Parathyroid adenoma (tissue), 2 donors: ENCODE measurements at regions not wholly inside any gene's neighbourhood (a gene's known extent, or its start where the extent isn't known, plus 50 kb on each side); places are given as distances from the start of the nearest gene placed in this dataset.

Source experiments
- H2AFZ ChIP-seq: fragments of 300-600 bp; sonication (generic); one replicate; pipeline ENCODE4 v1.7.0; 2017; ENCODE audit warnings: antibody characterized with exemption, mild to moderate bottlenecking
- H3K27ac ChIP-seq: fragments of 300-600 bp; sonication (generic); one replicate; pipeline ENCODE4 v1.7.0; 2017
- H3K27me3 ChIP-seq: fragments of 300-600 bp; sonication (generic); one replicate; pipeline ENCODE4 v1.7.0; 2017; ENCODE audit warnings: low read length; ENCODE audit not compliant: control insufficient read depth, insufficient read depth
- H3K36me3 ChIP-seq: fragments of 300-600 bp; sonication (generic); one replicate; pipeline ENCODE4 v1.7.0; 2017; ENCODE audit warnings: low read length; ENCODE audit not compliant: control insufficient read depth, insufficient read depth
- H3K4me1 ChIP-seq: fragments of 300-600 bp; sonication (generic); one replicate; pipeline ENCODE4 v1.7.0; 2017; ENCODE audit warnings: control low read depth
- H3K4me2 ChIP-seq: fragments of 300-600 bp; sonication (generic); one replicate; pipeline ENCODE4 v1.7.0; 2017; ENCODE audit warnings: low read length
- H3K4me3 ChIP-seq: fragments of 300-600 bp; sonication (generic); one replicate; pipeline ENCODE4 v1.7.0; 2017; ENCODE audit warnings: low read depth, low read length
- H3K79me2 ChIP-seq: fragments of 300-600 bp; sonication (generic); one replicate; pipeline ENCODE4 v1.7.0; 2017; ENCODE audit warnings: control low read depth
- H3K9ac ChIP-seq: fragments of 300-600 bp; sonication (generic); one replicate; pipeline ENCODE4 v1.7.0; 2017; ENCODE audit warnings: mild to moderate bottlenecking
- H3K9me3 ChIP-seq: fragments of 300-600 bp; sonication (generic); one replicate; pipeline ENCODE4 v1.7.0; 2017; ENCODE audit warnings: low read length; ENCODE audit not compliant: control insufficient read depth
- TF ChIP-seq, protein P1 (sequence below): fragments of 300-600 bp; sonication (generic); IDR thresholded peaks from one replicate; pipeline ENCODE4 v1.7.0; 2017; ENCODE audit warnings: antibody characterized with exemption, mild to moderate bottlenecking
- donor health status: primary hyperparathyroidism.

DNA sequence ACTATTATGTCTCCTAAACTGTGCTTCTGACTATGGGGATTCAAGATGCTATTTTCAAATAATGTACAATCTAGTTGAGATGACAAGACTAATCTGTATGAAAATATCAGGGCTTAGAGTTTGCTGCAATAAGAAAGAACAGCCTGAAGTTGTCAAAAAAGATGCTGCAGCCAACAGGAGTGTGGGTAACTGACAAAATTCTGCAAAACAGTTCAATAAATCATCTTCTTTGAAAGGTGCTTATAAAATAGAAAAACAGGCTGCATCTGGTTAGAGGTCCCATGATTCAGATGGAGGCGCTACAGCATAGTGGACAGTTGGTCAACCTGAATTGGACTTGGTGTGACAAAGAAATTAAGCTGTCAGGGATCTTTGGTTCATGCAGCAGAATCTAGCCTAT lies 511.0 kb downstream of the XPNPEP1 start:
- Histone ChIP-seq H3K4me1 (no peaks in the 10 kb centered on the region), H3K9me3 (no peaks in the 10 kb centered on the region), H3K79me2 (no peaks in the 10 kb centered on the region), H3K27me3 (no peaks in the 10 kb centered on the region), H3K9ac (no peak overlapping the region), H3K27ac (no peak overlapping the region), H3K4me3 (no peak overlapping the region), H3K4me2 (no peak overlapping the region), H3K36me3 (no peaks in the 10 kb centered on the region), H2AFZ (no peak overlapping the region)
- TF ChIP-seq, protein P1, sequence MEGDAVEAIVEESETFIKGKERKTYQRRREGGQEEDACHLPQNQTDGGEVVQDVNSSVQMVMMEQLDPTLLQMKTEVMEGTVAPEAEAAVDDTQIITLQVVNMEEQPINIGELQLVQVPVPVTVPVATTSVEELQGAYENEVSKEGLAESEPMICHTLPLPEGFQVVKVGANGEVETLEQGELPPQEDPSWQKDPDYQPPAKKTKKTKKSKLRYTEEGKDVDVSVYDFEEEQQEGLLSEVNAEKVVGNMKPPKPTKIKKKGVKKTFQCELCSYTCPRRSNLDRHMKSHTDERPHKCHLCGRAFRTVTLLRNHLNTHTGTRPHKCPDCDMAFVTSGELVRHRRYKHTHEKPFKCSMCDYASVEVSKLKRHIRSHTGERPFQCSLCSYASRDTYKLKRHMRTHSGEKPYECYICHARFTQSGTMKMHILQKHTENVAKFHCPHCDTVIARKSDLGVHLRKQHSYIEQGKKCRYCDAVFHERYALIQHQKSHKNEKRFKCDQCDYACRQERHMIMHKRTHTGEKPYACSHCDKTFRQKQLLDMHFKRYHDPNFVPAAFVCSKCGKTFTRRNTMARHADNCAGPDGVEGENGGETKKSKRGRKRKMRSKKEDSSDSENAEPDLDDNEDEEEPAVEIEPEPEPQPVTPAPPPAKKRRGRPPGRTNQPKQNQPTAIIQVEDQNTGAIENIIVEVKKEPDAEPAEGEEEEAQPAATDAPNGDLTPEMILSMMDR: no peak

- no peak overlapping the region for H3K9ac ChIP-seq
- no peak overlapping the region for H3K4me2 ChIP-seq
- TF ChIP-seq, protein P1: no peak
- H3K9me3 ChIP-seq: no peaks in the 10 kb centered on the region
- H3K4me3 ChIP-seq: no peak overlapping the region
- H3K27me3 ChIP-seq: no peaks in the 10 kb centered on the region
- no peak overlapping the region for H3K27ac ChIP-seq
- H3K4me1 ChIP-seq: no peaks in the 10 kb centered on the region
- no peaks in the 10 kb centered on the region for H3K36me3 ChIP-seq
- no peak overlapping the region for H2AFZ ChIP-seq
- H3K79me2 ChIP-seq: no peaks in the 10 kb centered on the region
These were observed 511.4 kb downstream of the XPNPEP1 start for GRCh38 chr10:109411917-109412316.

DNA sequence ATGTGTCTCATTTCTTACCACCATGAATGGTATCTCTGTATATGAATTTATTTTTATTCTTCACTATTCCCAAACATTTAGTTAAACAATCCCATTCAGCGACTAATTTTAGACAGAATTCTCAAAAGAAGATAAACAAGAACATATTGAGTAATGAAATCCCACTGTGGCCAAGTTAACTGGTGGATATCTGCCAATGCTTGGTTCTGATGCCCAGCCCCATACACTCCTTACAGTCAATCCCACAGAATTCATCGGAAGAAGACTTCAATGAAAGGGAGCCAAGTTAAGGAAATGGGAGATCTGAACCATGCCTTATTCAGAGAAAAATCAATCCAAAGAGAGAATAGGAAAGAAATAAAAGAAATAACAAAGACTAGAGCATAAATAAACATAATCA lies 518.0 kb downstream of the XPNPEP1 start:
- H3K9me3 ChIP-seq: no peaks in the 10 kb centered on the region
- no peaks in the 10 kb centered on the region for H3K27me3 ChIP-seq
- no peak overlapping the region for H3K9ac ChIP-seq
- no peaks in the 10 kb centered on the region for H3K36me3 ChIP-seq
- no peak overlapping the region for H3K4me3 ChIP-seq
- no peak overlapping the region for H3K4me2 ChIP-seq
- H3K27ac ChIP-seq: no peak overlapping the region
- no peaks in the 10 kb centered on the region for H3K79me2 ChIP-seq
- no peaks in the 10 kb centered on the region for H3K4me1 ChIP-seq
- H2AFZ ChIP-seq: no peak overlapping the region
- TF ChIP-seq, protein P1: no peak

DNA sequence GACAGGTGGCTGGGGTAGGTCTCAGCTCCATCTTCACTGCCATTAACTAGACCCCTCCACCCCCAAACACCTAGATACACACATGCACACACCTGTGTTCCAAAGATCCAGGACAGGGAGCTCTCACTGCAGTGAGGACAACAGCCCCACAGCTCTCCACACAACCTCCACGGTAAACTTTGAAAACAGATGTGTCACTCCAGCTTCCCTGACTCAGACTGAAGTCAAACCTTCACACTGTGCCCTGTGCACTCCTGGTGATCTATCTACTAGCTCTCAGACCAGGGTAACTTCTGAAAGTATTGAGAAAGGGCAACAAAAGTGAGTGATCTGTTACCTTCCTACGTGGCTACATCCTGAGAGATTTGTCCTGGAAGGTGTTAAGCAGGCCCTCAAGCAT lies 519.8 kb downstream of the XPNPEP1 start:
- no peak overlapping the region for H3K27ac ChIP-seq
- no peak overlapping the region for H3K4me2 ChIP-seq
- H3K4me1 ChIP-seq: no peaks in the 10 kb centered on the region
- no peaks in the 10 kb centered on the region for H3K9me3 ChIP-seq
- no peak overlapping the region for H3K4me3 ChIP-seq
- no peaks in the 10 kb centered on the region for H3K36me3 ChIP-seq
- no peak overlapping the region for H3K9ac ChIP-seq
- TF ChIP-seq, protein P1: no peak
- no peaks in the 10 kb centered on the region for H3K79me2 ChIP-seq
- no peak overlapping the region for H2AFZ ChIP-seq
- no peaks in the 10 kb centered on the region for H3K27me3 ChIP-seq

DNA sequence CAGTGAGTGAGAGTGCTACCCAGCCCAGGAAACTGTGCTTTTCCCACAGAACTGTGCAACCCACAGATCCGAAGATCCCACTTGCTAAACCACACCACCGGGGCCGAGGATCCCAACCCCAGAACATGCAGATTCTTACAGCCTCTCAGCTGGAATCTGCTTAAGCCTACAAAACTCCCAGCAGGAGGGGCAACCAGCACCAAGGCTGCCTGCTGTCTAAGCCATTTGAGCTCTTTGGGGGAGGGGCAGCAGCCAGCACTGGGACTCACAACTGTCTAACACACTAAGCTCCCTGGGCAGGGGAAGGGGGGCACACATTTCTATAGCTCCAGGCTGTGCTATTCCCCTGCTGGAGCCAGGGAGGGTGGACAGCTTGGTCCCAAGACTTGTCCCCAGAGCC lies 529.9 kb downstream of the XPNPEP1 start:
- Histone ChIP-seq H3K4me2 (no peak overlapping the region), H3K4me1 (no peaks in the 10 kb centered on the region), H3K9ac (no peak overlapping the region), H3K27ac (no peak overlapping the region), H3K36me3 (no peaks in the 10 kb centered on the region), H3K79me2 (no peaks in the 10 kb centered on the region), H2AFZ (no peak overlapping the region), H3K4me3 (no peak overlapping the region), H3K27me3 (no peaks in the 10 kb centered on the region), H3K9me3 (no peaks in the 10 kb centered on the region)
- TF ChIP-seq, protein P1: no peak
